ENCODE measurements at regions not wholly inside any gene's neighbourhood (a gene's known extent, or its start where the extent isn't known, plus 50 kb on each side); places are given as distances from the start of the nearest gene placed in this dataset.

GRCh38 chr9:90459321-90459720 lies 183.3 kb downstream of the DIRAS2 start:
- H3K79me2 ChIP-seq (ENCODE audit: insufficient read depth, low read length) = no peaks in the 10 kb centered on the region

GRCh38 chr9:90460220-90460619 lies 182.4 kb downstream of the DIRAS2 start:
- no peaks in the 10 kb centered on the region for H3K27me3 ChIP-seq (ENCODE audit: insufficient read depth, low read length)
- H3F3A ChIP-seq (ENCODE audit: insufficient read depth, low read length) = no peaks in the 10 kb centered on the region
- H3K4me1 ChIP-seq (ENCODE audit: insufficient read depth, low read length, severe bottlenecking) = no peaks in the 10 kb centered on the region
- H3K27ac ChIP-seq (ENCODE audit: low read depth, low read length, poor library complexity, severe bottlenecking) = no peak overlapping the region
- no peaks in the 10 kb centered on the region for H4K20me1 ChIP-seq (ENCODE audit: insufficient read depth, low read length)
- H3K79me2 ChIP-seq (ENCODE audit: insufficient read depth, low read length) = no peaks in the 10 kb centered on the region
- H3K36me3 ChIP-seq (ENCODE audit: insufficient read depth, low read length) = no peaks in the 10 kb centered on the region
- H3K4me2 ChIP-seq (ENCODE audit: low read length) = no peak overlapping the region
- no peaks in the 10 kb centered on the region for H3K9me3 ChIP-seq (ENCODE audit: low read length)
- no peak overlapping the region for H3K4me3 ChIP-seq (ENCODE audit: low read depth, low read length, poor library complexity, severe bottlenecking)
- H3K9ac ChIP-seq (ENCODE audit: low read length) = no peak overlapping the region
- no peak overlapping the region for H2AFZ ChIP-seq (ENCODE audit: low read length)
- no peaks in the 10 kb centered on the region for H3K9me2 ChIP-seq (ENCODE audit: low read depth, low read length)
- TF ChIP-seq, protein P1, sequence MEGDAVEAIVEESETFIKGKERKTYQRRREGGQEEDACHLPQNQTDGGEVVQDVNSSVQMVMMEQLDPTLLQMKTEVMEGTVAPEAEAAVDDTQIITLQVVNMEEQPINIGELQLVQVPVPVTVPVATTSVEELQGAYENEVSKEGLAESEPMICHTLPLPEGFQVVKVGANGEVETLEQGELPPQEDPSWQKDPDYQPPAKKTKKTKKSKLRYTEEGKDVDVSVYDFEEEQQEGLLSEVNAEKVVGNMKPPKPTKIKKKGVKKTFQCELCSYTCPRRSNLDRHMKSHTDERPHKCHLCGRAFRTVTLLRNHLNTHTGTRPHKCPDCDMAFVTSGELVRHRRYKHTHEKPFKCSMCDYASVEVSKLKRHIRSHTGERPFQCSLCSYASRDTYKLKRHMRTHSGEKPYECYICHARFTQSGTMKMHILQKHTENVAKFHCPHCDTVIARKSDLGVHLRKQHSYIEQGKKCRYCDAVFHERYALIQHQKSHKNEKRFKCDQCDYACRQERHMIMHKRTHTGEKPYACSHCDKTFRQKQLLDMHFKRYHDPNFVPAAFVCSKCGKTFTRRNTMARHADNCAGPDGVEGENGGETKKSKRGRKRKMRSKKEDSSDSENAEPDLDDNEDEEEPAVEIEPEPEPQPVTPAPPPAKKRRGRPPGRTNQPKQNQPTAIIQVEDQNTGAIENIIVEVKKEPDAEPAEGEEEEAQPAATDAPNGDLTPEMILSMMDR (IDR thresholded peaks at IDR 0.05; ENCODE audit: low read length) = no peak
- no peak for TF ChIP-seq EZH2 (IDR thresholded peaks at IDR 0.05; ENCODE audit: borderline replicate concordance, low read length)

More at GRCh38 chr9:90459321-90459720, 183.3 kb downstream of the DIRAS2 start:
- TF ChIP-seq, protein P1 (IDR thresholded peaks at IDR 0.05; ENCODE audit: low read length) = no peak
- no peak for TF ChIP-seq EZH2 (IDR thresholded peaks at IDR 0.05; ENCODE audit: borderline replicate concordance, low read length)
- Histone ChIP-seq H3F3A (ENCODE audit: insufficient read depth, low read length) (no peaks in the 10 kb centered on the region), H3K9me2 (ENCODE audit: low read depth, low read length) (no peaks in the 10 kb centered on the region), H3K9ac (ENCODE audit: low read length) (no peak overlapping the region), H3K4me3 (ENCODE audit: low read depth, low read length, poor library complexity, severe bottlenecking) (no peak overlapping the region), H4K20me1 (ENCODE audit: insufficient read depth, low read length) (no peaks in the 10 kb centered on the region), H3K27me3 (ENCODE audit: insufficient read depth, low read length) (no peaks in the 10 kb centered on the region), H3K9me3 (ENCODE audit: low read length) (no peaks in the 10 kb centered on the region), H3K36me3 (ENCODE audit: insufficient read depth, low read length) (no peaks in the 10 kb centered on the region), H3K4me1 (ENCODE audit: insufficient read depth, low read length, severe bottlenecking) (no peaks in the 10 kb centered on the region), H3K4me2 (ENCODE audit: low read length) (no peak overlapping the region), H3K27ac (ENCODE audit: low read depth, low read length, poor library complexity, severe bottlenecking) (no peak overlapping the region), H2AFZ (ENCODE audit: low read length) (no peak overlapping the region)

- no peak overlapping the region for H3K4me2 ChIP-seq (ENCODE audit: low read length)
- no peaks in the 10 kb centered on the region for H3K9me3 ChIP-seq (ENCODE audit: low read length)
- TF ChIP-seq, protein P1 (IDR thresholded peaks at IDR 0.05; ENCODE audit: low read length) = no peak
- no peak for TF ChIP-seq EZH2 (IDR thresholded peaks at IDR 0.05; ENCODE audit: borderline replicate concordance, low read length)
- H3K4me1 ChIP-seq (ENCODE audit: insufficient read depth, low read length, severe bottlenecking) = no peaks in the 10 kb centered on the region
- H3K79me2 ChIP-seq (ENCODE audit: insufficient read depth, low read length) = no peaks in the 10 kb centered on the region
- H2AFZ ChIP-seq (ENCODE audit: low read length) = no peak overlapping the region
- H3K4me3 ChIP-seq (ENCODE audit: low read depth, low read length, poor library complexity, severe bottlenecking) = no peak overlapping the region
- no peaks in the 10 kb centered on the region for H3K9me2 ChIP-seq (ENCODE audit: low read depth, low read length)
- H3K9ac ChIP-seq (ENCODE audit: low read length) = no peak overlapping the region
- H3K36me3 ChIP-seq (ENCODE audit: insufficient read depth, low read length) = no peaks in the 10 kb centered on the region
- H3K27me3 ChIP-seq (ENCODE audit: insufficient read depth, low read length) = no peaks in the 10 kb centered on the region
- no peaks in the 10 kb centered on the region for H4K20me1 ChIP-seq (ENCODE audit: insufficient read depth, low read length)
- no peaks in the 10 kb centered on the region for H3F3A ChIP-seq (ENCODE audit: insufficient read depth, low read length)
- no peak overlapping the region for H3K27ac ChIP-seq (ENCODE audit: low read depth, low read length, poor library complexity, severe bottlenecking)
Observed at GRCh38 chr9:90464978-90465377, 177.6 kb downstream of the DIRAS2 start.

Measured in OCI-LY1 (cell line).